B cell (primary cell): ENCODE measurements at regions not wholly inside any gene's neighbourhood (a gene's known extent, or its start where the extent isn't known, plus 50 kb on each side); places are given as distances from the start of the nearest gene placed in this dataset.

ENCODE experiments used
- ATAC-seq: fragments of 200-7000 bp; cut with Tn5 transposase; one replicate; pipeline ENCODE4 v1.10.0; 2021; ENCODE audit warnings: low read depth, mild to moderate bottlenecking, moderate number of reproducible peaks, moderate library complexity
- CTCF ChIA-PET: fragments of 350-600 bp; sonication (Branson Sonifier 250); formaldehyde crosslinking; loops from one replicate; lab custom pipeline; 2021; ENCODE audit warnings: antibody characterized with exemption, inconsistent platforms; lab: Charles Lee
- POLR2A ChIA-PET: fragments of 350-600 bp; sonication (Branson Sonifier 250); formaldehyde crosslinking; loops from one replicate; lab custom pipeline; 2021; ENCODE audit warnings: antibody characterized with exemption; lab: Charles Lee
- DNase-seq: peaks from one replicate; pipeline ENCODE4 v3.0.0; 2013
- H2AFZ ChIP-seq: 2 replicates; pipeline ENCODE4 v1.6.1; 2012; ENCODE audit warnings: mild to moderate bottlenecking, low read depth, low read length; ENCODE audit not compliant: insufficient read depth, poor library complexity, severe bottlenecking
- H3K27ac ChIP-seq, 2 donors: 1 replicate in 1 of 2; 2 replicates in 1 of 2; pipeline ENCODE4 v1.5.1; 2012 to 2013; ENCODE audit warnings: low read length in 2 of 2, mild to moderate bottlenecking in 2 of 2, moderate library complexity in 1 of 2
- H3K27me3 ChIP-seq, 4 experiments: fragments of 200-600 bp in 1 of 4; sonication (generic) in 1 of 4; replicated peaks in 1 of 4; 1 replicate in 2 of 4; 2 replicates in 2 of 4; pipeline versions ENCODE4 v1.6.1 to v1.7.0; 2013 to 2016; ENCODE audit warnings: low read length in 3 of 4, mild to moderate bottlenecking in 2 of 4, mixed read lengths in 1 of 4, moderate library complexity in 1 of 4; ENCODE audit not compliant: insufficient read depth in 4 of 4, control insufficient read depth in 3 of 4; ENCODE audit errors: control extremely low read depth in 1 of 4
- H3K36me3 ChIP-seq, 2 experiments: replicated peaks in 1 of 2; 1 replicate in 1 of 2; 2 replicates in 1 of 2; pipeline versions ENCODE4 v1.6.1 to v1.7.1; 2013; ENCODE audit warnings: low read length in 1 of 2; ENCODE audit not compliant: insufficient read depth in 2 of 2, control insufficient read depth in 1 of 2; ENCODE audit errors: control extremely low read depth in 1 of 2, extremely low read depth in 1 of 2
- H3K4me1 ChIP-seq, 2 donors: fragments of 200-600 bp in 1 of 2; sonication (generic) in 1 of 2; 1 replicate in 1 of 2; 2 replicates in 1 of 2; pipeline versions ENCODE4 v1.5.1 to v1.6.1; 2013 to 2017; ENCODE audit warnings: low read length in 2 of 2; ENCODE audit not compliant: control insufficient read depth in 2 of 2, insufficient read depth in 2 of 2
- H3K4me2 ChIP-seq: replicated peaks from 2 replicates; pipeline ENCODE3; 2012; ENCODE audit warnings: mild to moderate bottlenecking, low read depth, low read length; ENCODE audit not compliant: poor library complexity, severe bottlenecking
- H3K4me3 ChIP-seq, 5 experiments: fragments of 200-600 bp in 1 of 5; sonication (generic) in 1 of 5; 1 replicate in 3 of 5; 2 replicates in 2 of 5; pipeline versions ENCODE4 v1.5.1 to v1.7.0; 2011 to 2016; ENCODE audit warnings: low read length in 4 of 5, mild to moderate bottlenecking in 4 of 5, low read depth in 2 of 5, control low read depth in 1 of 5, moderate library complexity in 1 of 5; ENCODE audit not compliant: insufficient read depth in 1 of 5; ENCODE audit errors: control extremely low read depth in 1 of 5, extremely low read depth in 1 of 5
- H3K79me2 ChIP-seq: fragments of 200-600 bp; sonication (generic); one replicate; pipeline ENCODE4 v1.6.0; 2016; ENCODE audit warnings: low read length; ENCODE audit not compliant: control insufficient read depth, insufficient read depth
- H3K9ac ChIP-seq: fragments of 200-600 bp; sonication (generic); 2 replicates; pipeline ENCODE4 v1.6.1; 2017; ENCODE audit warnings: mild to moderate bottlenecking, low read length, moderate library complexity
- H3K9me3 ChIP-seq, 3 donors: one replicate each; pipeline versions ENCODE4 v1.6.1 to v1.7.1; 2013; ENCODE audit warnings: low read length in 2 of 3; ENCODE audit not compliant: control insufficient read depth in 2 of 3, insufficient read depth in 1 of 3; ENCODE audit errors: control extremely low read depth in 1 of 3
- H4K20me1 ChIP-seq: 2 replicates; pipeline ENCODE4 v1.6.0; 2012; ENCODE audit warnings: mild to moderate bottlenecking, low read length; ENCODE audit not compliant: insufficient read depth, control insufficient read depth, poor library complexity, severe bottlenecking
- H3K27ac Mint-ChIP-seq: one replicate; pipeline ENCODE4 v1.8.0; 2021; ENCODE audit warnings: mixed read lengths
- H3K27me3 Mint-ChIP-seq: one replicate; pipeline ENCODE4 v1.8.0; 2021; ENCODE audit warnings: mixed read lengths
- H3K4me1 Mint-ChIP-seq: one replicate; pipeline ENCODE4 v1.8.0; 2021; ENCODE audit warnings: mixed read lengths
- H3K4me3 Mint-ChIP-seq: one replicate; pipeline ENCODE4 v1.8.0; 2021; ENCODE audit warnings: mixed read lengths
- H3K9me3 Mint-ChIP-seq: one replicate; pipeline ENCODE4 v1.8.0; 2022; ENCODE audit warnings: mixed read lengths; ENCODE audit not compliant: insufficient read depth
- CTCF ChIP-seq: fragments of 200-600 bp; IDR thresholded peaks from one replicate; pipeline ENCODE4 v1.8.0; 2022; ENCODE audit warnings: antibody characterized with exemption, mild to moderate bottlenecking
- EZH2 ChIP-seq: IDR thresholded peaks from 2 replicates; pipeline ENCODE4 v1.6.1; 2012; ENCODE audit warnings: borderline replicate concordance, low read depth, mild to moderate bottlenecking, moderate library complexity, low read length; ENCODE audit not compliant: insufficient read depth, poor library complexity, severe bottlenecking
- WGBS: methylation state at CpG from one replicate; pipeline ENCODE4 v1.1.5; 2013; ENCODE audit warnings: missing lambda C conversion rate; ENCODE audit not compliant: insufficient coverage; 5-methylcytosine and 5-hydroxymethylcytosine counted together
- intact Hi-C: fragments of 100-400 bp; cut with micrococcal nuclease; formaldehyde crosslinking; loops from one replicate; pipeline ENCODE4 v1.10.0; 2022

GRCh38 chr1:187809549-187809948 is 980.8 kb downstream of the PLA2G4A start:
- H3K36me3 ChIP-seq = no peaks in the 10 kb centered on the region
- no peaks in the 10 kb centered on the region for H3K9me3 Mint-ChIP-seq
- H3K79me2 ChIP-seq = no peaks in the 10 kb centered on the region
- no peak for TF ChIP-seq CTCF
- TF ChIP-seq EZH2 = no peak
- H3K4me1 Mint-ChIP-seq = no peaks in the 10 kb centered on the region
- H3K27me3 ChIP-seq = no peaks in the 10 kb centered on the region
- H3K4me1 ChIP-seq = no peaks in the 10 kb centered on the region
- ATAC-seq (no peak), DNase-seq (no peak)
- no peak overlapping the region for H3K4me2 ChIP-seq
- H3K27me3 Mint-ChIP-seq = no peaks in the 10 kb centered on the region
- peaks cover 0 to 2% (median 0%) of the 10 kb centered on the region in 3 donors for H3K9me3 ChIP-seq
- POLR2A ChIA-PET = no interaction called here
- no peaks in the 10 kb centered on the region for H4K20me1 ChIP-seq
- H3K27ac ChIP-seq = no peak overlapping the region
- no peak overlapping the region for H3K27ac Mint-ChIP-seq
- whole genome bisulfite sequencing = no CpG with 5 or more reads among the region's 1 CpG
- intact Hi-C loops = no loop called here
- no peak overlapping the region for H3K9ac ChIP-seq
- no peak overlapping the region for H3K4me3 ChIP-seq
- CTCF ChIA-PET = no interaction called here
- H3K4me3 Mint-ChIP-seq = no peak overlapping the region
- H2AFZ ChIP-seq = no peak overlapping the region

GRCh38 chr1:187816646-187817045 is 987.9 kb downstream of the PLA2G4A start:
- no CpG with 5 or more reads among the region's 2 CpGs for WGBS
- DNase-seq (no peak), ATAC-seq (no peak)
- H3K9me3 ChIP-seq = peaks cover 0 to 6% (median 0%) of the 10 kb centered on the region in 3 donors
- no peaks in the 10 kb centered on the region for H3K27me3 ChIP-seq
- H3K4me1 ChIP-seq = no peaks in the 10 kb centered on the region
- Mint-ChIP-seq H3K27me3 (no peaks in the 10 kb centered on the region), H3K9me3 (no peaks in the 10 kb centered on the region), H3K4me3 (no peak overlapping the region), H3K27ac (no peak overlapping the region), H3K4me1 (no peaks in the 10 kb centered on the region)
- ChIA-PET CTCF (no interaction called here), POLR2A (no interaction called here)
- H2AFZ ChIP-seq = no peak overlapping the region
- H4K20me1 ChIP-seq = no peaks in the 10 kb centered on the region
- no peak overlapping the region for H3K4me2 ChIP-seq
- no peaks in the 10 kb centered on the region for H3K36me3 ChIP-seq
- H3K9ac ChIP-seq = no peak overlapping the region
- H3K79me2 ChIP-seq = no peaks in the 10 kb centered on the region
- no peak for TF ChIP-seq EZH2
- intact Hi-C loops = no loop called here
- no peak overlapping the region for H3K27ac ChIP-seq
- H3K4me3 ChIP-seq = no peak overlapping the region
